LHCN-M2 (cell line): ENCODE measurements at regions not wholly inside any gene's neighbourhood (a gene's known extent, or its start where the extent isn't known, plus 50 kb on each side); places are given as distances from the start of the nearest gene placed in this dataset.

Experiments used
- DNase-seq: peaks from one replicate; pipeline ENCODE4 v3.0.0-alpha.2; 2012; ENCODE audit warnings: low read depth

DNA sequence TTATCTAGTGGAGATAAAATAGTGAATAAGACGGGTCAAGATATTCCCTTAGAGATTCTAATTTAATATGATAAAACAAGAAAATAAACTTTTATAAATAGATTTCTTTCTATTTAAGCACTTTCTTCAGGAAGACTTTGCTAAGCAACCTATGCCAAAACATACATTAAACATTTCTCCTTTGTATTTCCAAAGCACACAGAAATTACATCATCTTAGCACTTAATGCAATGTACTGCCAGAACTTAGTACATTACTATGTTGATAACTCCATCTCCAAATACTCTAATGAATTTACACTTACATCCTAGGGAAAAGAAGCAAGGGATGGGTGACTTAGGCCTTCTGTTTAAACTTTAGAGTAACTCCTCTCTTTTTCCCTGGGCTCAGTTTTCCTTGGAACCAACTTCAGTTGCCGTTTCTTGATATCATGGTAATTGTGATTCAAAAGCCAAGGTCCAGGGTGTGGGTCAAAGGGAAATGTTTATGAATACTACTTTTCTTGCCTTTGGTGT is 322.6 kb upstream of the PCDH20 start:
- no peak for DNase-seq

GRCh38 chr13:61734683-61735082 is 319.0 kb upstream of the PCDH20 start:
- DNase-seq: no peak

- DNase-seq: no peak
Observed at GRCh38 chr13:61728471-61728870, 312.8 kb upstream of the PCDH20 start.

DNA sequence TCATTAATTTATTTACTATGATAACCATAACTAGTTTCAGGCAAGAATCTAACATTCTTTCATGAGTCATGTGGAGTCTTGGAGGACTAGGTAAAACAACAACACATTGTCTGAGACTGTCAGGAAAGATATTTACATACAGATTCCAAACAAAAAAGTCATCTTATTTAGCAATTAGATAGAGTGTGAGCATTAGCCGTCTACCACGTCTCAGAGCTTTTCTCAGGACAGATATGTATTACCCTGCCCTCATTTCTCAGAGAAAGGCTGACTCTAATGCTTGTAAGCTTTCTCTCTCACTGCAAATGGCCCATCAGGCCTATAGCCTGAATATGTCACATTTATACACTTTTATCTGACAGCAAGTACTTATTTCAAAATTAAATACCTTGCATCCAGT is 312.1 kb upstream of the PCDH20 start:
- DNase-seq: no peak

GRCh38 chr13:61725806-61726205 is 310.2 kb upstream of the PCDH20 start:
- DNase-seq: no peak

- DNase-seq: no peak
Observed at GRCh38 chr13:61722119-61722518, 306.5 kb upstream of the PCDH20 start.

DNA sequence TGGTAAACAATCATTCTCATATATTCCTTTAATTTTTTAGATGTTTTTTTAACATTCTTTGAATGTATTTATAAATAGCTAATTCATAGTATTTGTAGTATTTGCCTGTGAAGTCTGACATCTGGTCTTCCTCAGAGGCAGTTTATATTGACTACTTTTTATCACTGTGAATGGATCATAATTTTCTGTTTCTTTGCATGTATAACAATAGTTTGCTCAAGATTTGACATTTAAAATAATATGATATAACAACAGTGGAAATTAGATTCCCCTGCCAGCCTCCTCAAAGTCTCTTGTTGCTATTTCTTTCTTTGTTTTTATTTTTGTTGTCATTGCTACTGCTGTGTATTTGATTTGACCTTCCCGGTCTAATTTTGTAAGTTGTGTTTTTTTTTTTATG is 297.0 kb upstream of the PCDH20 start:
- no peak for DNase-seq

GRCh38 chr13:61709258-61709657 is 293.6 kb upstream of the PCDH20 start:
- DNase-seq: no peak

DNA sequence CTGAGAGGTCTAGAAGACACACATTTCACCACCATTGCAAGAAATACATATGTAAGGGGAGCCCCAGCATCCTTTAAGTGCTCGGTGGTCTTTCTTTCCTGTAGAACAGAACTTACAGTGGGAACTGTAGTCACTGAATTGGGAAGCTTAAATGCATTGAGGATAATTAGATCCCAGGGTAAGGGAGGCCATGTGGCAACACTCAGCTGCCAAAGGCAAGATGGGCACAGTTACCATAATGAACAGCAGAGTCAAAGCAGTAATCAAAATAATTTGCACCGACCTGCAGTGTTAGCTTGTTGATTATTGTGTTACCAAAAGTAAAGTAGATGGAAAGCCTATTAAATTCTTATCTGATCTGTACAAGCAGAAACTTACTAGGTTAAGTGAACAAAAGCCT is 291.2 kb upstream of the PCDH20 start:
- DNase-seq: no peak

DNA sequence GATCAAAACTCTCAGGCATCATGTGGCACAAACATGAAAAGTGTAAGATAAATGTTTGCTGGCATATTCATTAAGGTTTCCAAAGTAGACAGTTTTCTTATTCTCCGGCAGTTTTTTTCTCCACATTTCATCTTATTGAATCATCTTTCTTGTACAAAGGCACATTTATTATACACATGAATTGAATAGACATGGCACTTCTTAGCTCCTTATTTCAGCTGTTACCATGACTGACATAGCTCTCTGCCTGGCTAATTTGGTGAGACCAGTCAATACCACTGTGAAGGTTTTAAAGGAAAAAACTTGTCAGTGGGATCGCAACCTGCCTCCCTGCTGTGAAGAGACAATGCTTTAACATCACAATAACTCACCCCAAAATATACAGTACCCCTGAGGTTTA is 285.0 kb upstream of the PCDH20 start:
- DNase-seq: no peak

DNA sequence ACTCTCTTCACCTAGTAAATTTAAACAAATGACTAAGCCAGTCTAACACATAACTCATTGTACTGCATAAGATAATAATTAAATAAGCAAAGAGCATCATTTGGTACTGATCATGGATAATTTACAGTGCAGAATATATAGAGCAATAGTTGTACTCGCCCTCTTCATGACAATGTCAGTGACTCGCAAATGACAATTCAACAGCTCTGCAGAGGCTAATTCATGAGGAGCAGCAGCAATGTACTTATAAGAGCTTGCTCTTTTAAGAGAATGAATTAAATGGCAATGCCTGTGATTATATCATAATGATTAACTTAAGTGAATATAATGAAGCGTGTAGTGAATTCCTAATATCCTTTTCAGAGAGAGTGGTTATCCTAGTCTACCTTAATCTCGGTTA is 284.5 kb upstream of the PCDH20 start:
- DNase-seq: no peak

DNA sequence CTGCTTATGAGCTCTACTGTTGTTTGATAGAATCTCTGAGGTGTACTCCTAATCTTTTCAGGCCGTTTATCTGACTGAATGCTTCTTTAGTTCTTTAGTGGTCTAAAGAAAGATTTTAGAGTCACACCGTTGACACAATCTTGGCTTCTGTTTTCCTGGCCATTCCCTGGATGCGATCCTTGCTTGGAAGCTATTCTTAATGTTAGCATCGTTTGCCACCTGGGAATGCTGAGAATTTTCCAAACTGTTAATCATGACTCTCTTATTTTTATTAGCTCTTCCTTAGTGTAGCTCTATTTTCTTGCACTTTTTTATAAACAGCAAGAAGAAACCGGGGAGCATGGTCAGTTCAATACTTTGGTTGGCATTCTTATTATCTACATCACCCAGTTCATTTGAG is 281.0 kb upstream of the PCDH20 start:
- no peak for DNase-seq

DNA sequence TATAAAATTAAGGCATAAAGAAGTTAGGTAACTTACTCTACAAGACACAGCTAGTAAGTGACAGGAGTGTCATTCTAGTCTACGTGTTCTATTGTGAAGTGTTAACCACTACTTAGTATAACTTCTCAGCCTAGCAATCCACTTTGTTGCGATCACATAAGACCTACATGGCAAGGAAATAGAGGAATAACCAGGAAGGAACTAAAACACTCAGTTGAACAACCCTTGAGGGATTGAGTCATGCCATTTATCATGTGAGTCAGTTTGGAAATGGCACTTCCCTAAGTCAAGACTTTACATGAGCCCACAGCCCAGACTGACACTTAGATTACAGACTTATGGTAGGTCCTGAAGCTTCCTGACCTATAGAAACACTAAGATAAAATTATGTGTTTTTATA is 279.5 kb upstream of the PCDH20 start:
- DNase-seq: no peak

GRCh38 chr13:61692691-61693090 is 277.0 kb upstream of the PCDH20 start:
- DNase-seq: no peak

GRCh38 chr13:61685682-61686012 is 270.0 kb upstream of the PCDH20 start:
- no peak for DNase-seq

DNA sequence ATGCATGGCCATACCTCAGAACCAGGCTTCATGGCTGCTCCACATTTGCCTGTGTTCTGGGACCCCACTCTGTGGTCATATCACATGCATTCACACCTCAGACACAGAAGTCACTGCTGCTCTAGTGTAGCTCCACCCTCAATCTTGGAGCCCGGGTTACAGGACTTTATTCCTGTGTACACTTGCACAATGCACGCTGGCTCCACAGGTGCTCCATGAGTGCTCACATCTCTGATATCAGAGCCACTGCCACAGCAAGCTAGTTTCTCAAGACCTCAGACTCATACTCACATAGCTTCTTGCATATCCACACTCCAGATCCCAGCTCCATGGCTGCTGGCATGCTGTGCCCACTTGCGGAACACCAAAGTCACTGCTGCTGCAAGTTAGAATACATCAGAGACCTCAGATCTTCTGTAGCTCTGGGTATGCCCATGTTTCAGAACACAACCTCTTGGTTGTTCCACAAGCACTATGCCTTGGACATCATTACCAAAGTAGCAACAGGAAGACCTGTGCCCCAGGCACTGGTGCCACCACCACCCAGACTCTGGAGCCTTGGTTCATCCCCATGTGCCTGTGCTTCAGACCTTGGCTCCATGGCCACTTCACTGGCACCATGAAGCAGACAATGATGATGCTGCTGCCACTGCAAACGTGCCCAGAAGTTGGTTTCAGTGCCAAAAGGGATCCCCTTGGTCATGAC is 269.5 kb upstream of the PCDH20 start:
- no peak for DNase-seq

DNA sequence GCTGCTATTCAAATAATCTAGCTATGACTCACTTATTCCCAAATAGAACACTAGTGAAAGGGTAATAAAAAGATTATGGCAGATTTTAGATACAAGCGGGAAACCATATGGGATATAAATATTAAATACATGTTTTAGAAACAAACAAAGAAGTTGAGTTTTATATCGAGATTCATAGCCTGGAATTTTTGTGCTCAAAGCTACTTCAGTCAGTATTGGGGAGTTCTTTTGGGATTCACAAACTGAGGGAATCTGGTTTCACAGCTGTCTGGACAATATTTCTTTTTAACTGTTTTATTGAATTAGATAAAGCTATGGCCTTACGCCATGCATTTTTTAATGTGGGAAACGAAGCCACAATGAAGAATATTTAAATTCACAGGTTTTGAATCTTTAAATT is 257.1 kb upstream of the PCDH20 start:
- DNase-seq: no peak

DNA sequence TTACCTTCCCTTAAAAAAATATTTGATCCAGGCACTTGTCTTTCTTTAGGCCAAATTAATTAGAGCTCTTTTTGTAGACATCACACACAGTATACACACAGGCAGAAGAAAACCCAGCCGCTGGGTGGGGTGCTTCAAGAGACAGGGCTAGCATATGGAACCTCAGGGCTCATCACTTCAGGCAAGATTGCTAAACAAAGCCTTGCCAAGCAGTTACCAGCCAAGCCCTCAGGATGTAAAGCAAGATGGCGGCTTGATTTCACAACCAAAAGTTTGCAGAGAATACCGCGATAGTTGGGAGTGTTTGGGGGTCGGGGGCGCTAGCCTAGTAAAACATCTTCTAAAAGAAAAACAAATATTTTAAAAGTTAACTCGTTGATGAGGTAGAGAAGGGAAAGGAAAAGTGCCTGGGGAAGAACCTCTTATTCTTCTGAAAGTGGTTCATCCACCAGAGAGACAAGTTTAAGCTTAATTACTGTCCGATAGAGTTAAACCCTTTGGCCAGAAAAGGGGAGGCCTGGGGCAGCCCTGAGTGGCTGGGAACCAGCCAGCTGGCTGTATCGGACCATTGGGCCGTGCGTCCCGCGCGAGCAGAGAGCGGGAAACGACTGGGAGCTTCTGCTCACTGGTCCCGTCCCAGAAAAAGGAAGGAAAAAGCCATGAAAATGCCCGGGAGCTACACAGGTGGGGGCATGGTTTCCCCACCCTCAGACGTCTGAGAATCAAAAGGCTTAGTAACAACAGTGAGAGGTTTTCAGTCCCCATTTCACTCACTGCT is 254.9 kb upstream of the PCDH20 start:
- DNase-seq: no peak

DNA sequence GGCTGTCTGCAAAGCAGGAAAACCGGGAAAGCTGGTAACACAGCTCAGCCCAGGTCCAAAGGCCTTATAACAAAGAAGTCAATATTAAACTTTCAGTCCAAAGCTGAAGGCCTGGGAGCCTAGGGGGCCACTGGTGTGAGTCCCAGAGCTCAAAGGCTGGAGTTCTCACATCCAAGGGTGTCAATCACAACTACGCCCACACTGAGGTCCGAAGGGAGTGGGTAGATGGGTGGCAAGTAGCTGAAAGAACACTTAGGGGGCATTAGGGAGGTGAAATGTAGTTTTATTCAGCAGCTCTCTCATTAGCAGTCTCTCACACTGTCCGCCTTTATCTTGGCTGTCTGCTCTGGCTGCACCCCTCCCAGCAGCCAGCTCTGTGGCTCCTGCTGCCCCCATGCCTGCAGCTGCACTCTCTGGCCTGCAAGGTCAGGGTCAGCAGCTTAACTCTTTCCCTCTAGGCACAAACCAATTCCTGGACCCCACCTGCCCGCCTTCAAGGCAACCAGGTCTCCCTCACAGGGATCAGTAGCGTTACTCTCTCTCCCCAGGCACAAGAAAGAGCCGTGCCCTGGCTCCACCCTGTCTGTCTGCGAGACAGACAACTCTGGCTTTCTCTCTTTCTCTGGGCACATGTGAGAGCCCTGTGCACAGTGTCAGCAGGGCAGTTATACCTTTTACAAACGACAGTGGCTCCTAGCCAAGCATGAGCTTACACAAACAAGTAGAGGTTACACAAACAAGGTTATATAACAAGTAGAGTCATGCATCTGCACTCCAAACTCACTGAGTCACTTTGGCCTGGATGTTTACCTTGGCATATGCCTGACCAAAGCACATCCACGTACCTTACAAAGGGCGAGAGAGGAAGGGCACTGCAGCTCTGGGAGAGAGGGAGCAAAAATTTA is 249.4 kb upstream of the PCDH20 start:
- no peak for DNase-seq

DNA sequence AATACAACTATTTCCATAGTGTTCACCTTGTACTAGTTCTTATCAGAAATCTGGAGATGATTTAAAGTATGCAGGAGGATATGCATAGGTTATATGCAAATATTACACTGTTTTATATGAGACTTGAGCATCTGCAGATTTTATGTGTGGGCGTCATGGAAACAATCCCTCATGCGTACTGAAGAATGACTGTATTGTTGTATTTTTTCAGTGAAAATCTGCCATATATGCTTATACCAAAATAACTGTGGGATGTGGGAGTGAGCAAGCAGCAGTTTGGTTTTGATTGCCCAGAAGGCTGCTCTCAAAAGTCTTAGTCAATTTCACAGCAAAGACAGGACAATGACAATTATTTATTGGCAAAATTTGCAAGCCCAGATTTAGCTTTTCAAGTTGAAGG is 238.8 kb upstream of the PCDH20 start:
- no peak for DNase-seq

- DNase-seq: no peak
Observed at GRCh38 chr13:61648547-61648946, 232.9 kb upstream of the PCDH20 start.

DNA sequence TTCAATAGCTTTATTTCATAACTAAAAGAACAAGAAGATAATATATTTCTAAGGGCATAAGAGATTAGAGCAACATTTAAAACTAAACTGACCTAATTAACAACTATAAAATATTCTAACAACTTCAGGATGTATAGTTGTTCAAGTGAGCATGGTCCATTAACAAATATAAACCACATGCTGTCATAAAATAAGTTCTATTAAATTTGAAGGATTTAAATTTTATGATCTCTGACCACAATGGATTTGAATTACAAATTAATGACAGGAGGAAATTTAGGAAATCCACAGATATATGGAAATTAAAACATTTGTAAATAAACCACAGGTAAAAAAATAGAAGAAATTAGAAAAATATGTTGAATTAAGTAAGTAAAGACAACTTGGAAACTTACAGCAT is 196.5 kb upstream of the PCDH20 start:
- no peak for DNase-seq
